Glomerular visceral epithelial cell (primary cell): ENCODE measurements at regions not wholly inside any gene's neighbourhood (a gene's known extent, or its start where the extent isn't known, plus 50 kb on each side); places are given as distances from the start of the nearest gene placed in this dataset.
A peak's percentile ranks its signal among the peaks of the same experiment; 100 is the strongest.
"Not testable (repeated sequence)": the region's sequence is repeated elsewhere in the genome, so short reads cannot be mapped to it uniquely, and the experiment has no call there.

Experiments used
- DNase-seq: peaks from one replicate; pipeline ENCODE4 v3.0.0-alpha.2; 2016; ENCODE audit errors: extremely low spot score

DNA sequence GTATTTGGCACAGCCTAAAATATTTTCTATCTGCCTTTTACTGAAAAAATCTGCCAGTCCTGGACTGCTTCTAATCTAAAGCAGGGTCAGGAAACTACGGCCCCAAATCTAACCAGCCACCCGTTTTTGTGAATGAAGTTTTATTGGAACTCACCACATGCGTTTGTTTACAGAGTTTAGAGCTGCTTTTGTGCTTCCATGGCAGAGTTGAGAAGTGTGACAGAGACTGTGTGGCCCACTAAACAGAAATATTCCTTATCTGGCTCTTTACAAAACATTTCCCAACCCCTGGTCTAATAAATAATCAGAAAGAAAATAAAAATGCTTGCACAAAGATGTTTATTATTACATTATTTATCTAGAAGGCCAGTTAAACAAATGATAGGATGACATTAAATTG is 110.2 kb downstream of the COPRS start:
- no peak for DNase-seq

DNA sequence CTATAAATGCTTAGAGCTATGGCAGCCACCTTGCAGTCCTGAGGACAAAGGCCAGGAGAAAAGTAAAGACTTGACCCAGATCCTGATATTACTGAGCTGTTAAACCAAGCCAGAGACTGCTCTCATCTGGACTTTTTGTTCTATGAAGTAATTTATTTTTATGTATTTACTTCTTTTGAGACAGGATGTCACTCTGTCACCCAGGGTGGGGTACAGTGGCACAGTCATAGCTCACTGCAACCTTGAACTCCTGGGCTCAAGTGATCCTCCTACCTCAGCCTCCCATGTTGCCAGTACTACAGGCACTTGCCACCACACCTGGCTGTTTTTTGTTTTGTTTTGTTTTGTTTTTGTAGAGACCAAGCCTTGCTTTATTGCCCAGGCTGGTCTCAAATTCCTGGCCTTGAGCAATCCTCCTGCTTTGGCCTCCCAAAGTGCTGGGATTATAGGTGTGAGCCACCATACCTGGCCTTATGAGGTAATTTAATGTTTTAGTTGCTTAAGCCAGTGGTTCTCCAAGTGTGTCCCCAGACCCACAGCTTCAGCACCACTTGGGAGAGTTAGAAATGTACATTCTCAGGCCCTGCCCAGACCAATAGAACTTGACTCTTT is 112.1 kb downstream of the COPRS start:
- DNase-seq = no peak

DNA sequence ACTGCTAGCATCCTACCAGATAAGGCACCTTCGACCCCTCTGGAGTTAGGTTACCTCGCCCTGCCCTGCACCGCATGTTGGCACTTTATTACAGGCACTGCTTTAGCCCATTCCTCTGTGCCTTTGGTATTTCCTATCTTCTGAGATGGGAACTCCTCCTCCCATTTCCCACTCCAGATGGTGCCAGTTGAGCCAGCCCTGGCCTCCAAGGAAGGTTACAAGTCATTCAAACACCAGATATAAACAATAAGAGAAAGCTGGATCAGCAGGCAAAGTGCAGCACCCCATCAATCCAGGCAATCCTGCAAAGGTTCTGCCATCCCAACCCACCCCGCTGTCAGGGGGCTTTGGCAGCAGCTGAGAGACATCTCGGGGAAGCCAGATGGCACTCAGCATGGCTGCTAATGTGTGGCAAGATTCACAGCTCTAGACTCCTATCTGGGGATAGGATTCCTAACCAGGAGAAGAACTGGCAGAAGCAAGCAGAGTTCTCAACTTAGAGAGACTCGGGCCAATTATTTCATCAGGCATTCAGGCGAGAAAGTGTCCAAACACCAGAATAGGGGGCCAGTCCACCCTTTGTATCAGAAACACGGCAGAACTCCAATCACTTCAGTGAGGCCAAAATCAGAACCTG is 113.0 kb downstream of the COPRS start:
- no peak for DNase-seq

DNA sequence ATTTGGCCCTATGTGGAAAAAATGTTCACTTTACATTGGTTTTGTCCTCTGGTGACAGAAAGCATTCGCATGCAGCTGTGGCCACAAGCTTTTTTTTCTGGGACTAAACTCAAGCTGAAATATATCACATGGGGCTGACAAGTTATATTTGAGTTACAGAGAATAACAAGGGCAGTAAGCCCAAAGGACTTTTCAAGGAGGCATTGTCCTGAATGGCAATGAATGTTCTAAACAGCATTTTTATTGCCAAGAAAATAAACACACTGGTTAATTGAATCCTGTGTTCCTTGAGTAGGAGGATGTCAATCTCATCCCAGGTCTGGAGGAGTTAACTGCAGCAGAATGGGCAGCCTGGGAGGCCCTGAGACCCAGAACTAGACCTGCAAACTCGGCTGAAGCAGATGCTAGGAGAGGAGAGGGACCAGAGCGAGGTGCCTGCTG is 114.5 kb downstream of the COPRS start:
- DNase-seq = no peak

DNA sequence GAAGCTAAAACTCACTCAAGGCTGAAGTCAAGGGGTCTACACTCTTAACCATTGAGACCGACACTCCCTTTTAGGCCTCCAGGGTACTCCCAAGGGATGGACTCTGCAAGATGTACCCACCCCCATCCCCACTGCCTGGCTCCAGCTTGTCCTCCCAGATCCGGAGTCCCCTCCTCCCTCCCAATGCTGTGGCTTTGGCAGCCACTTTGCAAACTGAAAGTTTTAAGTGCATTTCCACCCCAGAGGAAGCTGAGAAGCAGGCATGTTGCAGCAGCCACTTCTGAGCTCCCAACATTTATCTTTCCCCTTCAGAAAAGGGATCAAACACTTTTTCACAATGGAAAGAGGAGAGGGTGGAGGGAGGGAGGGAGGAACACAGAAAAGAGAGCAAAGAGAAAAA is 115.2 kb downstream of the COPRS start:
- DNase-seq = no peak

DNA sequence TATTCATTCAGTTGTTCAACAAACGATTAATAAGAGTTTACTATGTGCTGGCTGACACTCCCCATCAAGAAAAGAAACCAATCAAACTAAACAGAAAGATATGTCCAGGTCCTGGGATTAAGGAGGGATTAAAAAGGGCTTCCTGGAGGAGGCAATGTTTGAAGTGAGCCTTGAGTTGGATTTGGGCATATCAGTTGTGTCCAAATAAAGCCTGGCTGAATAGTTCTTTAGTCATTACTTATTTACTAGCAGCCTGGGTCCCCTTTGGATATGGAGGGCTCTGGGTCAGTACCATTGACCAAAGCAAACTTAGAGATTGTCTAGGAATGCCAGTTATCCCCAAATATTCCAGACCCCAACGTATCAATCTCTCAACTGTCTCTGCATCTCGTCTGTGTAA is 117.7 kb downstream of the COPRS start:
- no peak for DNase-seq

DNA sequence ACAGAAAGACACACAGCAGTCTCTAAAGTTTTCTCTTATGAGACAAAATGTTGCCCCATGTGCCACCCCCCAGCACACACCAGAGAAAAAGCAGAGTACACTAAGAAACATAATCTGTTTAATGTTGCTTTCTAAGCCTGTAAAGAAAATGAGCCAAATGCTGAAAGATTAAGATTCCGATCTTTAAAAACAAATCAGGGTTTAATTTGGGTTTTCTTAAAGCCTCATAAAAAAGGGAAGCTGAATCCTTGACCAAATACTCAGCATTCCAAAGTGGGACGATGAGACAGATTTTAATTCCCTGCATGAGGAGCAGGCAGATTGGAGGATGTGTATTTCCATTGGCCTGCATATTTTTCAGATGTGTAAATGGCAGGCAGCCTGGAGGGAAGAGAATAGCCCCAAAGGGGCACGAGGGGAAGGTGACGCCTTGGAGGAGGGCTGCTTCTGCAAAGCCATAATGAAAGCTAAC is 118.4 kb downstream of the COPRS start:
- no peak for DNase-seq

DNA sequence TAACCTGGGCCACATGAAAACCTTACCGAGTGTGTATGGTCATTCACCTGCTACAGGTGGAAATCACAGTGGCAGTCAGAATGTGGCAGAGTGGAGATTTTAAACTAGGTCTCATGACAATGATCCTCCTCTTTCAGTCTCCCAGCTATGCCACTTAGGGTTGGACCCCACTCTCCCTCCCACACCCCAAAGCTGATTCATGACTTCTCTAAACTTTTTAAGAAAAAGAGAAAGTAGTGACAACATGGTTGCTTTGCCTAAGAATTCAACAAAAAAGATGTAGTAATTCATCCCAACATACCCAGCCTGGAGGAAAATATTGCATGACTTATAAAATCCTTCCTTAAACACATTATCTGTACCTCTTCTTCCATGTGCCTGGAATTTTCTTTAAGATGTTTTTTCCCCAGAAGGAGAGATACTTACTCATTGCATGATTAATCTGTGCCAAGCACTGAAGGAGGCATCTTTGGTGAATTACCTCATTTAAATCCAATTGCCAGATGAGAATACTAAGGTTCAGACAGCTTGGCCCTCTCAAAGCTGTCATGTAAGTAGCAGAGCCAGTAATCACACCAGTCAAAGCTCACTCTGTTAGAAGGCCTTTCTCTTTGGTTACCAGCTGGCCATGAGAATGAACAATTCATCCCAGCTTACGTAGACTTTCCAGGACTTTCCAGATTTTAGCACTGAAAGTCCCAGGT is 119.9 kb downstream of the COPRS start:
- no peak for DNase-seq

DNA sequence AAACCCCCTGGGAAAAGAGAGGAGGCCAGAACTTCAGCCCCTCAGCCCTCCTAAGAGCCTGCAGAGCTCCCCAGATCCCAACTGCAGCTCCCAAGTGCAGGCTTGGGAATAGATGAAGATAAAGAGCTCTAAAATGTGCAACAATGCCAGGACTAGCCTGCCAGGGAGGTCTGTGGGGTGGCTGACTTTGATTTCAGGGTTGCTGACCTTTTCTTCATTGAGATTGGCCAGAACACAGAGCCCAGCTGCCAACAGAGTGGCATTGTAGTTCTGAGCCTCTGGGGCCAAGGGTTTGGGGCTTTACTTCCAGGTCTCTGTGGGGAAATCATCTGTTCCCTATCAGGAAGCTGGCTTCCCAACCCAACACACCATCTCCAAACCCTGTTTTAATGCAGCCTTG is 120.6 kb downstream of the COPRS start:
- DNase-seq = no peak

DNA sequence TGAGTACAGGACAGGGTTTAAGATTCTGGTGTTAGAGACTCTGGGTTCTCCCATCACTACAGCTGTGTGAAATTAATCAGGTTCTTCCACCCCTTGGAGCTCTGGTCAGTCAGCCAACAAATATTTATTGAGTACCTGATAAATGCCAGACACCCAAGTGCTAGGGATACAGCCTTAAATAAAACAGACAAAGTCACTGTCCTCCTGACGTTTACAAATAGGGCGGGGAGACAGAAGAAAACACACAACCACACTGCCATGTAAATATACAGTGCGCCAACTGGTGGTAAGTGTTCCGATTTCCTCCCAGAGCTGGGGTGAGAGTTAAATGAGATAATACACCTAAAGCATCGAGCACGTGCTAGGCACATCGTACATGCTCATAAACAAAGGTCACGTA is 121.0 kb downstream of the COPRS start:
- no peak for DNase-seq

DNA sequence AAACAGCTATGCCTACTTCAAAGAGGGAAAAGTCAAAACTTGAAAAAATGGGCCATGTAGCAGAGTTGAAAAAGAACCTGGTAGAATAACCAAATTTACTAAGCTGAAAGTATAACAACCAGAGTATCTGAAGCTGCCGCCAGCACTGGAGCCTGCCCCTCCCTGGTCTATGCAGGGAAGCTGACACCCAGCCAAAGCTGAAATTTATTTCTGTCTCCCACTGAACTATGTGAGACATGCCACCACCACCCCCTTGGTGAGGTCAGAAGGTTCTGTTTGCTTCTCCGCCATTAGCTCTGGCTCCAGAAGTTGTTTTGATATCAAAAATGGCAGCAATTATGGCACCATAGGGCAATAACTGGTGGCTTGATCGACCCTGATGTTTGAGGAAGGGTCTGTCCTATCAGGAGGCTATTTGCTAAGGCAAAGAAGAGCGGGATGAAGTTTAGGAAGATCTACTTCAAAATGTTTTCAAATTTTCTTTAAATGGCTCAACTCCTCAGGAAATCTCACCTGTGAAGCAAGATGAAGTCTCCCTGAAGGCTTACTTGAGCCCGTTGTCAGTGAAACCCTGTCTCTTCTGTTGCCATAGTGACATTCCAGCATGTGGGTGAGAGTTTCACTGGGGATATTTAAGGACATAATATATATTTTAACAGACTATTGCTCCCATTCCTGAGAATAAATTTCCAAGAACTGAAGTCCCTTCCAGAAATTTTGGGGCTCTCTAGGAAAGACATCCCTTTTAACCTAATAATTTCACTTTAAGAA is 122.0 kb downstream of the COPRS start:
- DNase-seq = no peak

DNA sequence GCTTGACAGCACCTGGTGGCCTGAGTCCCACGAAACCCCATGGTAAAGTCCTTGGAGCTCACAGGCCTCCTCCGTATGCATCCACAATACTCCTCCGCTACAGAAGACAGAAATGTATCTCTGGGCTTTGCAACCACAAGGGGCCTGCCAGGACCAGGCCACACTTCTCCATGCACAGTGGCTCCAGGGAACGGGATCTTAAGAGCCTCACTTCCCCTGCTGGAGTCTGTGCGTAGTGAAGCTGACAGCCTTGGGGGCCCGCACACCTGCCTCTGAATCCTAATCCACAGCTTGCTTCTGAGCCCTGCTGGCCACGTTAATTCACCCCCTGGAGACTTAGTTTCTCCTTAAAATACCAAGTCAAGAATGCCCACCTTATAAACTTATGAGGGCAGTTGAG is 125.7 kb downstream of the COPRS start:
- DNase-seq = no peak

DNA sequence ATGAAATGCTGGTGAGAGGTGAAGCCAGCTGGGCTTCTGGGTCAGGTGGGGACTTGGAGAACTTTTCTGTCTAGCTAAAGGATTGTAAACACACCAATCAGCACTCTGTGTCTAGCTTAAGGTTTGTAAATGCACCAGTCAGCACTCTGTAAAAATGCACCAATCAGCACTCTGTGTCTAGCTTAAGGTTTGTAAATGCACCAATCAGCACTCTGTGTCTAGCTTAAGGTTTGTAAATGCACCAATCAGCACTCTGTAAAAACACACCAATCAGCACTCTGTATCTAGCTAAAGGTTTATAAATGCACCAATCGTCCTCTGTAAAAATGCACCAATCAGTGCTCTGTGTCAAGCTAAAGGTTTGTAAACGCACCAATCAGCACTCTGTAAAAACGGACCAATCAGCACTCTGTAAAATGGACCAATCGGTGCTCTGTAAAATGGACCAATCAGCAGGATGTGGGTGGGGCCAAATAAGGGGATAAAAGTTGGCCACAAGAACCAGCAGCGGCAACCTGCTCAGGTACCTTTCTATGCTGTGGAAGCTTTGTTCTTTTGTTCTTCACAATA is 127.4 kb downstream of the COPRS start:
- not testable (repeated sequence) for DNase-seq

DNA sequence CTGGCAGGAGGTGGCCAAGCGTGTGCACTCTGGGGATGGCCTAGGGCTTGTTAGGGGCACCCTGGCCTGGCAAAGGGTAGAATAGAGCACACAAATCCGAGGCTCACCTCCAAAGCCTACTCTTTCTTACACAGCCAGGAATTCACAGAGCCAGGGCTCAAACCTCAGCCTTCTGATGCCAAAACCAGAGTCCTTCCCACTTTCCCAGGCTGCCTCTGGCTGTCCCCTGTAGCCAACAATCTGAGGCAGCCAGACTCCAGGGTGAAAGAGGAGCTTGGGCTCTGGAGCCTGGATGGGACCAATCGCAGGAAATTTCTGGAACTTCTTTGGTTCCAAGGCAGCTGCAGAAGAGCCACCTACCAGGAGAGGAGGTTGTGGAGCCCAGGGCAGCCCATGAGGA is 127.9 kb downstream of the COPRS start:
- no peak for DNase-seq

DNA sequence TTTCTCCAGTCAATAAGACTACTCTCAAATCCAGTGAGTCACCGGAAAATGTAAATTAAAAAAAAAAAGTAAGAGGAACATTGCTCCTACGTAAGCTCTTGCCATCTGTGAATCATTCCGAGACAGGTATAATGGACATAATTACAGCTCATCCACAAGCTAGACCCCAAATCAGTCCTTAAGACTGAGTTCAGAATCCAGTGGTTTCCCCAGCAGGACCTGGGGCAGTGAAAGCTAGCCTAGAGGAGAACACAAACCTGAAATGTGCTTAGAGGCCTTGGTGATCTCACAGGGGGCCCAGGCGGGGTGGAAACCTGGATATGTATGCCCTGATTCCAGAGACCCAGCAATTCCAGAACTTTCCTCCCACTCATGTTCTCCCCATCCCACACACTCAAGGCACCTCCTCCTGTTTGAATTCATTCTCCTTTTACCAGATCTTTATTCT is 132.0 kb downstream of the COPRS start:
- peak; percentile 12 for DNase-seq

DNA sequence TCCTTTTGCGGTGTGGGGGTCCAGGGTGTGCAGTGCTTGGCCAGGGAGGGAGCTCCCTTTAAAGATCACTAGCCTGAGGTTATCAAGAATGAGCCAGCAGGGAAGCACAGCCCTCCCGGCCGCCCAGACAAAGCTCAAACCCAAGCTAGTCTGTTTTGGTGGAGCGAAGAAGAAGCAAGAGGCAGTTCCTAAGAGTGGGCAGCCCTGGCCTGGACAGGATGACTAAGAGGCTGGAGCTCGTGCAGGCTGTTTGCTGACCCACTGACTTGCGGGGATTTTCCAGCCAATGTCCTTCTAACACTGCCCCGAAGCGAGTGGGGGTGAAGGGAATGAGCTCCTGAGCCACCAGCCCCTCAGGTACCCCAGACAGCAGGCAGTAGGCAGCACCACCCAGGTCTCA is 134.4 kb downstream of the COPRS start:
- no peak for DNase-seq

DNA sequence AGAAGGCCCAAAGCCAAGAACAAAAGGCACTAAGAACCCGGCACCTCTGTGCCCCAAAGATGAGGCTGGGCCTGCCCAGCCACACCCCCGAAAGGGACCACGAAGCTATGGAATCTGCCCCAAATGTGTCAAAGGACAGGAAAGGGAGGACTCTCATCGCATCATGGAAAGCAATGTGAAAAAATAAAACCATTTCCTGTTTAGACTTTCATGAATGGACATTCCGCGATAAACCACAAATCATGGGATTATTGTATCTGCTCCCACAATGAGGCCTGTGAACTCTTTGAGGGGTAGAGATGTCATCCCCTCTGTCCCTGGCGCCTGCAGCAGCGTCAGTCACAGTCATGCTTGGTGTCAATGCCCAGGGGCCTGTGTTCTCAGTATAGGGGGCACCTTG is 135.0 kb downstream of the COPRS start:
- peak; percentile 38 for DNase-seq

DNA sequence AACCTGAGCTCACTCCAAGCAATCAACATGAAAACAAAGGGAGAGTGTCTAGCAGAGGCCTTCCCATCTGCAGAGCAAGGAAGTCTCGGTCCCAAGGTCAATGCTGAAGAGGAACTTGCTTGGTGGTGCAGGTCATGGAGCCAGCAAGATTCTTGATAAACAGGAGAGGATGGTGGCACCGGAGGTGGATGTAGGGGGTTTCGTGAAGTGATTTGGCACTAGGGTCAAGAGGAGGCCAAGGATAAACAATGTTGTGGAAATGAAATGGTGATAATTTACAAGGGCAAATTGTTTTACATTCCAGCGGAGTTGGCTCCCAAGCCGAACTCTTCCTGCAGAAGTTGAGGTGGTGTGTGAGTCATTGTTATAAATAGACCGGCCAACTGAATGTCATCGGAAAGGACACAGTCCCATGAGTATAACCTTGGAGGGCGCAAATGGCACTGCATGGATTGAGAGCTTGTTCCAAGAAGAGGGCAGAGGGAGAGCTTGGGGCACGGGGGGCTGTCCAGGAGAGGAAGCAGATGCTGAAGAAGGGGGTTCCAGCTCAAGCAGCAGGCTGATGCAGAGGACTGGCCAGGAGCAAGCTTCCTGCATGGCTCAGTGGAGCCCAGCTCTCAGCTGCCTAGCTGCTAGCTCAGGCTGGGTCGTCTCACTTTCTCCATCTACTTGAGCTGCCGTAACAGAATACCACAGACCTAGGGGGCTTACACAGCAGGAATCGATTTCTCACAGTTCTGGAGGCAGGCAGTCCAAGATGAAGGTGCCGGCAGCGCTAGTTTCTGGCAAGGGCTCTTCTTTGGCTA is 136.6 kb downstream of the COPRS start:
- peak; percentile 49 for DNase-seq

DNA sequence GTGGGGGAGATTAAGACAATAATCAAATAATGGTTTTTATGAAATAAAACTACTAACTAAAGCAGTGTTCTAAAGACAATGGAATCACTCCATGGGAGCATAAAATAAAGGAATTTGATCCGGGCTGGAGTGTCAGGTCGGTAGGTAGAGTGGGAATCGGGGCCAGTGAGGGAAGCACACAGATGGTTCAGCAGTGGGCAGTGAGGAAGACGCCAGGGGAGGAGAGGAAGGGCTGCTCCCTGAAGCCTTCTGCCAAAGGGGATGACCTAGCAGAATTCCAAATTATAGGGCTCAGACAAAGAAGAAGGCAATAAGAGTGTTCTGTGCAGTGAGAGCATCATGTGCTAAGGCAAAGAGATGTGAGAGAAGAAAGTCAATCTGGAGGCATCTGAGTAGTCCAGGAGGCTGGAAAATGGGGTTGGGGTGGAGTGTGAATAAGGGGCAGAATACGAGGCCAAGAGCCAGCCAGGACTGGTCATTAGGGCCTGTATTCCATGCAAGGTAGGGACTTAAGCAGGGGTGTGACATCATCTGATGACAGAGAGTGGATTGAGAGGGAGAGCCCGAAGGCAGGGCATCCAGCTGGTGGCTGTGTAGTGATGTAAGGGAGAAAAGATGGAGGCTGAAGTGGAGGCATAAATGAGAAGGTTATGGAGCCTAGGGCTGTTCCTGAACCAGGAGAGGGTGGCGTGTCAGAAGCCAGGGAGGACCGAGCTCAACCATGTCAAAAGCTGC is 137.6 kb downstream of the COPRS start:
- DNase-seq = no peak

DNA sequence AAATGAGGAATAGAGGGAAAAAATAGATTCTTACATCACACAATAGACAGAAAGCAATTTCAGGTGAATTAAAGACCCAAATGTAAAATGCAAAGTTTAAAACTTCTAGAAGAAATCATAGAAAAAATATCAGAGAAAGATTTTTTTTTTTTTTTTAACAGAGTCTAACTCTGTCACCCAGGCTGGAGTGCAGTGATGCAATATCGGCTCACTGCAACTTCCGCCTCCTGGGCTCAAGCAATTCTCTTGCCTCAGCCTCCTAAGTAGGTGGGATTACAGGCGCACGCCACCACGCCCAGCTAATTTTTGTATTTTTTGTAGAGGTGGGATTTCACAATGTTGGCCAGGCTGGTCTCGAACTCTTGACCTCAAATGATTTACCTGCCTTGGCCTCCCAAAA is 141.8 kb downstream of the COPRS start:
- not testable (repeated sequence) for DNase-seq
